ENCODE measurements at regions not wholly inside any gene's neighbourhood (a gene's known extent, or its start where the extent isn't known, plus 50 kb on each side); places are given as distances from the start of the nearest gene placed in this dataset.

DNA sequence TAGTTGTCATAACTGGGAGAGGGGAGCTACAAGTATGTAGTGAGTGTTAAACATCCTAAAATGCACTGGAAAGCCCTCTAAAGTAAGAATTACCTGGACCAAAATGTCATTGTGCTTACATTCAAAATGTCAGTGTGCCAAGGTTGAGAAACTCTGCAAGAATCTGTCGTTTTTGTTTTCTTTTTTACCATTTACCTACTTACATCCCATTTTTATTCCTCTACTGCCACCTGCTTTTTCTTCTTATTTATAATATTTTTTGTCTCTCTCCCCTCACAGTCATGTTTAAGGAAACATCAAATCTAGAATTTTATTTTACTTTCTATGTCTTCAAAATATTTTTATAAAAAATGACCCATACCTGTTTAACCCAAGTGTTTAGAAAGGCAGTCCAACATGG is 226.4 kb downstream of the PCDH17 start:
- WGBS, 3 donors = 2 to 3% (median 2%) methylated on average over 1 of the region's 1 CpG
- Histone ChIP-seq H3K9me3 (no peaks in the 10 kb centered on the region), H3K27me3 (no peaks in the 10 kb centered on the region), H3K4me1 (ENCODE audit: insufficient read depth) (no peaks in the 10 kb centered on the region), H3K36me3 (no peaks in the 10 kb centered on the region), H3K4me3 (no peak overlapping the region), H3K27ac (no peak overlapping the region)
- TF ChIP-seq POLR2A (IDR thresholded peaks at IDR 0.05) (no peak), EP300 (IDR thresholded peaks at IDR 0.05) (no peak)
- TF ChIP-seq, protein P1, sequence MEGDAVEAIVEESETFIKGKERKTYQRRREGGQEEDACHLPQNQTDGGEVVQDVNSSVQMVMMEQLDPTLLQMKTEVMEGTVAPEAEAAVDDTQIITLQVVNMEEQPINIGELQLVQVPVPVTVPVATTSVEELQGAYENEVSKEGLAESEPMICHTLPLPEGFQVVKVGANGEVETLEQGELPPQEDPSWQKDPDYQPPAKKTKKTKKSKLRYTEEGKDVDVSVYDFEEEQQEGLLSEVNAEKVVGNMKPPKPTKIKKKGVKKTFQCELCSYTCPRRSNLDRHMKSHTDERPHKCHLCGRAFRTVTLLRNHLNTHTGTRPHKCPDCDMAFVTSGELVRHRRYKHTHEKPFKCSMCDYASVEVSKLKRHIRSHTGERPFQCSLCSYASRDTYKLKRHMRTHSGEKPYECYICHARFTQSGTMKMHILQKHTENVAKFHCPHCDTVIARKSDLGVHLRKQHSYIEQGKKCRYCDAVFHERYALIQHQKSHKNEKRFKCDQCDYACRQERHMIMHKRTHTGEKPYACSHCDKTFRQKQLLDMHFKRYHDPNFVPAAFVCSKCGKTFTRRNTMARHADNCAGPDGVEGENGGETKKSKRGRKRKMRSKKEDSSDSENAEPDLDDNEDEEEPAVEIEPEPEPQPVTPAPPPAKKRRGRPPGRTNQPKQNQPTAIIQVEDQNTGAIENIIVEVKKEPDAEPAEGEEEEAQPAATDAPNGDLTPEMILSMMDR (IDR thresholded peaks at IDR 0.05) = no peak
- no peak for DNase-seq
- intact Hi-C loops (cut with DNase I) = no loop called here

DNA sequence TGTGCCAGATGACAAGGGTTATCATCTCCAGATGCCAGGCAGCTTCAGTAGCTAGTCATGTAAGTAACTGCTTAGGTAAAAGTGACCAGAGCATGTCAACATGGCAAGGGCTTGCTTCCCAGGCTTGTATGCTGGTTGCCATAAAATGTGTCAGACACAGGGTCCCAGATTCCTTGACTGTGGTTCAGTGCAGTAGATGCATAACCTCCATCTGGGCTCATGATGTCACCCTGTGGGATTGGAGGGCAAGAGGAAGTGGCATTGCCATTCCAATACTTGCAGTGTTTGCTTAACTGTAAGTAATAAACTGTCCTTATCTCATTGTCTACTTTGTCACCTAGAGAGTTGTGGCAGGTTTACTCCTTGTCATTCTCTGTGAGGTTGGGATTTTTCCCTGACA is 226.8 kb downstream of the PCDH17 start:
- intact Hi-C loops (cut with DNase I) = no loop called here

DNA sequence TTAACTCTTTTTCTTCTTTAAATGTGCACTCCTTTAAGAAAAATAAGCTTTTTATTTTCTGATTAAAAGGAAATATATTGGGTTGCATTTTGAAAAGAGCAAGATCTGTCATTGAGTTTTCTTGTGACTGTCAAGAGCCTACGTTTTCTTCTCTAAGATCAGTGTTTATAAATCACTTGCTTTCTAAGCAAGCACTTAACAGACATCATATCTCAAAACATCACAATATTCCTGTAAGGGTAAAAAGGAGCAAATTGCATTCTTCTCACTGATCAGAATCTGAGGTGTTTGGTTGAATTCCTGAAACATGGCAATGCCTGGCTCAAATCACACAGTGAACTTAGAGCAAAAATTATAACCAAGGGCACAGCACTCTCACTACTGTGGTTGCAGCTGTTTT is 231.3 kb downstream of the PCDH17 start:
- Histone ChIP-seq H3K36me3 (no peaks in the 10 kb centered on the region), H3K27ac (no peak overlapping the region), H3K27me3 (no peaks in the 10 kb centered on the region), H3K4me3 (no peak overlapping the region), H3K4me1 (ENCODE audit: insufficient read depth) (no peaks in the 10 kb centered on the region), H3K9me3 (no peaks in the 10 kb centered on the region)
- intact Hi-C loops (cut with DNase I) = no loop called here
- TF ChIP-seq EP300 (IDR thresholded peaks at IDR 0.05) = no peak
- TF ChIP-seq, protein P1 (IDR thresholded peaks at IDR 0.05) = no peak
- no peak for TF ChIP-seq POLR2A (IDR thresholded peaks at IDR 0.05)
- DNase-seq = no peak
- WGBS, 3 donors = 59 to 60% (median 60%) methylated on average over 1 of the region's 1 CpG

More for the DNA sequence above, 226.8 kb downstream of the PCDH17 start:
- no peak overlapping the region for H3K27ac ChIP-seq
- no peaks in the 10 kb centered on the region for H3K27me3 ChIP-seq
- DNase-seq = no peak
- H3K36me3 ChIP-seq = no peaks in the 10 kb centered on the region
- H3K9me3 ChIP-seq = no peaks in the 10 kb centered on the region
- H3K4me3 ChIP-seq = no peak overlapping the region
- TF ChIP-seq EP300 (IDR thresholded peaks at IDR 0.05) (no peak), POLR2A (IDR thresholded peaks at IDR 0.05) (no peak)
- TF ChIP-seq, protein P1 (IDR thresholded peaks at IDR 0.05) = no peak
- H3K4me1 ChIP-seq (ENCODE audit: insufficient read depth) = no peaks in the 10 kb centered on the region

DNA sequence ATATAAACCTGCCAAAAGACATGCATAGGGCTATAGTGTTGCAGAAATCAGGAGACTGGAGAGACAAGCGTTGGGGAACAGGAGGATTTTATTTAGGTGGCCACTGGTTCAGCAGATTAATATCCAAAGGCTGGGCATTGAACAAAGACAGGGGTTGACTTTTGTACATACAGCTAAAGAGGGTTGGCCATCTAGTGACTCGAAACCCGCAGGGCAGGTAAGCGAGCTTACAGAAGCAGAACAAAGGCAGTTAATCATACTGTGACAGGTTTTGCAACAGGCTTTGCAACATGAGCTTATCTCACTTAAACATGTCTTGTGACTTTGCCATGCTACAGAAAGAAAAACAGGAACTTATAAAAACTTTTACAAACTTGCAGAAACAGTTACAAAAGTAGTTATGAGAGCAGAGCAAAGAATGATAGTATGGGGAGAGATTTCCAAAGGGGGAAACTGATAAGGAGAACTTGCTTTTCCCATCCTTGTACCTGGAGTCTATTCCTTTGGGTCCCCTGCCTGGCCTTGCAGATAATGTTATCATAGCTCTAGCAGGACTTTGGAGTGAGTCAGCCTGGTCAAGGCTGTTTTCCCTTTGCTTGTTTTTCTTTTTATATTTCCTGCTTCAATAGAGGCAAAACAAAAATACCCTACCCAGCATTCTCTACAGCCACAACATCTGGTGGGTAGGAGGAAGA is 234.2 kb downstream of the PCDH17 start:
- intact Hi-C loops (cut with DNase I) = no loop called here
- H3K36me3 ChIP-seq = no peaks in the 10 kb centered on the region
- no peak overlapping the region for H3K4me3 ChIP-seq
- H3K27ac ChIP-seq = no peak overlapping the region
- H3K9me3 ChIP-seq = no peaks in the 10 kb centered on the region
- no peak for DNase-seq
- no peaks in the 10 kb centered on the region for H3K27me3 ChIP-seq
- H3K4me1 ChIP-seq (ENCODE audit: insufficient read depth) = no peaks in the 10 kb centered on the region
- TF ChIP-seq EP300 (IDR thresholded peaks at IDR 0.05) (no peak), POLR2A (IDR thresholded peaks at IDR 0.05) (no peak)
- TF ChIP-seq, protein P1 (IDR thresholded peaks at IDR 0.05) = no peak
- WGBS, 3 donors = 77 to 85% (median 80%) methylated on average over 4 of the region's 4 CpGs
